NCI-H226 (cell line): ENCODE measurements at regions not wholly inside any gene's neighbourhood (a gene's known extent, or its start where the extent isn't known, plus 50 kb on each side); places are given as distances from the start of the nearest gene placed in this dataset.
"Not testable (repeated sequence)": the region's sequence is repeated elsewhere in the genome, so short reads cannot be mapped to it uniquely, and the experiment has no call there.

Source experiments
- DNase-seq: peaks from one replicate; pipeline ENCODE4 v3.0.0-alpha.2; 2015

DNA sequence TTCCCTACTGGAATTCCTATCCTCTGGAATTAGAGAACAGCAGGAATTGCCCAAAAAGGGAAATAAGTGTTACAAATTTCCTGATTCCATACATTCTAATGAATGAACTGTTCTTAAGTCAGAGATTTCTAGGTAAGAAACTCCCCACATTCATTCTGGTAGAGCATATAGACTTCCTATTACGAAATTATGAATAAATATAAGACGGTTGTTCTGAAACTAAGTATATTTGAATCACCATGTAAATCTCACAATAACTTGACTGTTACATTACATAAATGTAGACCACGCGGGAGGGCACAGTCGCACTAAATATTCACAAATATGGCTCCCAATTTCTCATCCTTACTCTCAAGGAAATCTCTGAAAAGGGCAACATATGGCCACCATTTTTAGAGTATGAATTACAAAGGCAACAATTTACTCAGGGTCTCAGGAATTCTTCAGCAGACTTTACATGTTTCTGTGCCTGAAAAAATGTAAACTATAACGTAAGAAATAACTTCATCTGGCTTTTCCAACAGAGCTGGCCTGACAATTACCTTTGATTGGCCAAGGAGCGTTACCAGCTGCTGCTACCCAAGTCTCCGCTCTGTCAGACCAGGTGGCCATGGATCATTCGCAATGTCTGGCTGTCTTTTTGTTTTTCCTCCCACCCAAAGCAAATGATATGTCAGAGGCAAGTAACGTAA, 115.8 kb downstream of the MPP7 start:
- no peak for DNase-seq

DNA sequence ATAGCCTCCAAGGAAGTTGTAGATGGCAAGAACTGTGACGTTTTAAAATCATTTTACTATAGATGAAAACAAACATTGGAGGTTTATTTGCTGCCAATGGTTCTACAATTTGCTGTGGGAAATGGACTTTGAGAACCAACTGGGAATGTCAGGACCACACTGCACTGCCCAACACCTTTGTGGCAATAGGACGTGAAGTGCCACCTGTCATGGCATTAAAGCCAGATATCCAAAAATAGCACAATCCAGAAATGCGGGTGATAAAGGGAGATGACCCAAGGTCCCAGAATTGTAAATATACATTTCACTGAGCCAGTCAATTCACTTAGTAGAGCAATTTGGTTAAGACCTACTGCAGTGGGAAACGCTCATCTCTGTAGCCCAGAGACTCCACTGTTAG, 116.4 kb downstream of the MPP7 start:
- DNase-seq: no peak

DNA sequence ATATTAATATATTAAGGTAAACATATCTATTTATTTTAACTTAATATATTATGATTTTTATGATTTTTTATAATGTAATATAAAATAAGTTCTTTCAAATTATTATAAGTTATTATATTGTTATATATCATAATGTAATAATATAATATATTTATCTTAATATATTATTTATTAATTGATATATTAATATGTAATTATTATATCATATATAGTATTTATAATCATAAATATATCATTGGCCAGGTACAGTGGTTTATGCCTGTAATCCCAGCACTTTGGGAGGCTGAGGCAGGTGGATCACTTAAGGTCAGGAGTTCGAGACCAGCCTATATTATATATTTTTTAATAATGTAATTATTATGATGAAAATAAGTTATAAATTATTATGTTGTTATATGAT, 118.1 kb downstream of the MPP7 start:
- no peak for DNase-seq

DNA sequence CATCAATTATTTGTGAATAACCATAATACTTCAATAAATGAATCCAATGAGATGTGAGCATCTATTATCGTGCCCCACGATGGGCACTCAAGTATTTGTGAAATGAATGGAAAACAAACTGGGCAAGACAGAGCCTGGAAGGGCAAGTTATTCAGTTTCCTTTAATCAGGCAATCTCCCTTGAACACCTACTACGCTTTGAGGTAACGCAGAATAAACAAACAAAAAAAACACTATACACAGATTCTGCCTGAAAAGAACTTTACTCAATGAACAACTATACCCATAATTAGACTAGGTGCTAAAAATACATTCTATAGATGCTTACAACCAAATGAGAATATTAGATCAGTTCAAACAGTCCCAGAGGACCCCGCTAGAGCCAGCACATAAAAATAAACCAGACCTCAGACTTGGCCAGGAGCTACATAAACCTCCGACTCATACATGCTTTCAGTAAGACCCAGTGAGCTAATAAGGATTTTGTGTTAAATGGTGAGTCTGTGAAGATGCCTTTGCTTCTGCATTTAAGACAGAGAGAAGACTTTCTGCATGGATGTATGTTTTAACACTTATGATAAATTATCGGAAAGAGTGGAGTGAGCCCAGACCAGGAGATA, 121.3 kb downstream of the MPP7 start:
- DNase-seq: no peak

DNA sequence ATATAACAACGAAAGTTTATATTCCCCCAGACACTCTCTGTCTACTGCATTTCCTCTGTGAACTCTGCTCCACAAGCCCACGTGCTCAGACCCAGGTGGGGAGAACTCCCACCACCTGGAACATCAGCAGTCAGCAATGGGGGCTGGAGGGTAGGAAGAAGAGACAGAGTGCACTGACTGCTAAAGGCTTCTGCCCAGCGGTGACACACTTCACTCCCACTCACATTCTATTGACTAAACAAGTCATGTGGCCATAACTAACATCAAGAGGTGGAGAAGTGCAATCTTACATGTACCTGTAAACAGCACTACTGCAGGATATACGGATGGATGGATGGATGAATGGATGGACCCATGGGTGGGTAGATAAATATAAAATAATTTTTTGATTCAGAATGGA, 122.2 kb downstream of the MPP7 start:
- DNase-seq: no peak

DNA sequence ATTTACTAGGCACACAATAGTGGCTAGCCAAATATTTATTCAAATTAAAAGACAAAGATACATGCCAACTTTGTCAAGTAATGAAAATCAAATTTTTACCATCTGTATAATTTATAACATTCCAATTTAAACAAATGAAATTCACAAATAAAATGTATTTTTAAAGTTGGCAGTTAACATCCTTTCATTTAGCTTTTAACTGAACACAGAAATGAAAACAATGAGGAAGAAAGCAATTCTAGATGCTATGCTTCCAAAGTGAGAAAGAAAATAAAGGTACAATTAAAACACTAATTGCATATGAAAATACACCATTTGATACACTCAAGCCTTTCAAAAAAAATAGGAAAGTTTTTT, 123.1 kb downstream of the MPP7 start:
- no peak for DNase-seq

DNA sequence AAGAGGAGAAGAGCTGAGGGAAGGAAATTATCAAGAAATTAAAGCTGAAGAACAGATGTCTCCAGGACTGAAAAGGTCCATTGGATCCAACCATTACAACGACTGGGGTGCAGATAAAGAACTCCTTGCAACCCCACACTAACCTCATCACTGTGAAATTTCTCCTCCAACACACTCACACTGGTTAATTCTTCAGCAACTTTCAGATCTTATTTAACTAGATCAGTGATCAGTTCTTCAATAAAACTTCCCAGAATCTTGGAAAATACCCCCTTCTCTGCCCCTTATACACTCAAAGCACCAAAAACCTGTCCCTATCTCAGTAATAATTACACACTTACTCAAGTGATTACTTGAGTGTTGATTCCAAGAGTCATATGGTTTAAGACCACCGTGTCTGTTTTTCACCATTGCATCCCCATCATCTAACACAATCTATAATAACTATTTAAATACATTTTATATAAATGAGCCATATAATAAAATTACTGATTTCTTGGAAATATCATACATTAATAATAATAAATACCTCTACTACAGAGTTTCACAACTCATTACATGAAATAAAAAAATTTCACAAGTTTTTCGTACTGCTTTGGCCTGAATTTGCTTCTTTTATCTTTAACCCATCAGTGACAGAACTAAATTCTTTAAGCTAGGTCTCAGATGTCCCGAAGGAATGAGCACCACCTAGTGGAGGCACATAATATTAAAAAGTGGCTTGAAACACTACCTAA, 123.7 kb downstream of the MPP7 start:
- DNase-seq: peak; percentile 6

DNA sequence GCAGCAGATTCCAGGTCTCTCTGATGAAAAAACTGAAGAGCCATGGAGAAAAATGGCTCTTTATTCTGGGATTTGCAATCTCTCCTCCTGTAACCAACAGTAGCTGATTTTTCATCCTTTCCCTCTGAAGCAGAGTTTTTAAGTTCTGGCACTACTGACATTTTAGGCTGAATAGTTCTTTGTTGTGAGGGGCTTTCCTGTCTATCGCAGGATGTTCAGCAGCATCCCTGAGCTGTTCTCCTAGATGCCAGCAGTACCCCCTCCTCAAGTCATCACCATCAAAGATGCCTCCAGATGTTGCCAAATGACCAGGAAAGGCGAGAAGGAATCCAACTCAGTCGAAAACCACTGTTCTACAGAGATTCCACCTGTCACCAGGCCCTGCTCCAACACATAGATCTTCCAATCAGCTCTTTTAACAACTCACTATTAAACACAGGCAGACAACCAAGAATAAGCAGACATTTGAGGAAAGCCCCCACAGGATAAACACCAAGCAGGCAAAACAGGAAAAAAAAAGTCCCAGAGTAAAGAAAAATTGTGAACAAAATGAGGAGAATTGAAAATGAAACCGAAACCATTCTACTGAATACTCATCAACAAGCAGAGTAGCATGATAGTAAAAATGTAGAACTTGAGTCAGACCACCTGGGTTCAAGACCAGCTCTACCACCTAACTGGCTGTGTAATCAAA, 124.8 kb downstream of the MPP7 start:
- DNase-seq: no peak

DNA sequence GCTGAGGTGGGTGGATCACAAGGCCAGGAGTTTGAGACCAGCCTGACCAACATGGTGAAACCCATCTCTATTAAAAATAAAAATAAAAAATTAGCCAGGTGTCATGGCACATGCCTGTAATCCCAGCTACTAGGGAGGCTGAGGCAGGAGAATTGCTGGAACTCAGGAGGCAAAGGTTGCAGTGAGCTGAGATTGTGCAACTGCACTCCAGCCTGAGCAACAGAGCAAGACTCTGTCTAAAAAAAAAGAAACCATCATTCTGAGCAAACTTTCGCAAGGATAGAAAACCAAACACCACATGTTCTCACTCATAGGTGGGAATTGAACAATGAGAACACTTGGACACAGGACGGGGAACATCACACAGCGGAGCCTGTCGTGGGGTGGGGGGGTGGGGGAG, 126.4 kb downstream of the MPP7 start:
- not testable (repeated sequence) for DNase-seq

DNA sequence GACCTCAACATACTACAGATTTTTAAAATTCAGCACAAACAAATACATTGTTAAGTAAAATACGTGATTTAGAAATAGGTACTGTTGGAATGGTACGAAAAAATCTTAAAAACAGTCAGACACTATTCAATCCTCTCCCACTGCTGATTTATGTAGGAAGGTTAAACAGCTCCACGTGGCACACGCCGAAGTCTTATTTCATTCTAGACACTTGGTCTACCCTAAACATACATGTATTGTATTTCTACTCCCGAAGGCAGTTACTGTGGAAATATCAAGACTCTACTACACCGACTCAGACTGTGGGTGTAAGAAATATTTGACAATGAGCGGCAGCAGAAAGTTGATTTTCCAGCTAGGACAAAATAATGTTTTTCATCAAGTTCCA, 130.6 kb downstream of the MPP7 start:
- DNase-seq: no peak

DNA sequence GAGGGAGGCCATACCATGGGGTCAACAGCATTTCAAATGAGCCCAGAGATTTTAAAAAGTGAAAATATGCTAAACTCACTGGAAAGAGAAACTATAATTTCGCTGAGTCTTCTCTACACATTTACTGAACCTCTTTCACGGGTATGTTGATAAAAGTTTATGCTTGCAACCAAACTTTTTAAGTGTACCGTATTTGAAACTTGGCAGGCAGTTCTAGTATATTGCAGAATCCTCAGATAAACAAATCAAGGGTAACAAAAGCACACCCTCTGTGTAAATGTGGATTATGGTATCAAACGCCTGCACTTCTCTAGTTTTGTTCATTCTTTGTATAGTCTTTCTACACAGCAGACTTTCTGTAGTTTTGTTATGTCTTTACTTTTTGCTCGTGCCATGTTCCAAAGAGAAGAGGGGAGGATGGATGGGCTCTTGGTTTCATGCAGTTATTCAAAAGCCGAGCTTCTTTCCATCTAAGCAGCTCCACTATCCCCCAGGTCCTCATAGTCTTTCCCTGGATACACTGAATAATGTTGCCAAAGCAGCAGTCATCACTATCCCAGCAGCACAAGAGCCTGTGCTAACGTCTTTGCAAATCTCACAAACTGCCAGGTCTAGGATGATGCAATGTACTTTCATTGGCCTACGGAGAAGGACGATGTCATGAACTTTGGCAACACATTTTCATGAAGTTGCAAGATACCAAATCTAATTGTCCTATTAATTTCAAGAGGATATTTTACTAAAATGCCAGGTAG, 131.2 kb downstream of the MPP7 start:
- DNase-seq: no peak

DNA sequence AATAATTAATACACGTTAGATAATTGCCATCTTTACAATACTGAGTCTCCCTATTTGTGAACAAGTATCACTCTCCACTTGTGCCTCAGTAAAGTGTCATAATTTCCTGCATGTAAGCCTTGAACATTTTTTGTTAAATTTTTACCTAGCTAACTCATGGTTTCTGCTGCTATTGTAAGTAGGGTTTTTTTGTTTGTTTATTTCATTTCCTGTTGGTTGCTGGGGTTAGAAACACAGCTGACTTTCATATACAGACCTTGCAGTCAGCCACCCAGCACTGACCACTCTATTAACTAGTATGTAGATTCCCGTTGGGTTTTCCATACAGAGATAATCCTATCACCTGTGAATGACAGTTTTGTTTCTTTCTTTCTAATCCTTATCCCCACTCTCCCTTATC, 133.3 kb downstream of the MPP7 start:
- no peak for DNase-seq

DNA sequence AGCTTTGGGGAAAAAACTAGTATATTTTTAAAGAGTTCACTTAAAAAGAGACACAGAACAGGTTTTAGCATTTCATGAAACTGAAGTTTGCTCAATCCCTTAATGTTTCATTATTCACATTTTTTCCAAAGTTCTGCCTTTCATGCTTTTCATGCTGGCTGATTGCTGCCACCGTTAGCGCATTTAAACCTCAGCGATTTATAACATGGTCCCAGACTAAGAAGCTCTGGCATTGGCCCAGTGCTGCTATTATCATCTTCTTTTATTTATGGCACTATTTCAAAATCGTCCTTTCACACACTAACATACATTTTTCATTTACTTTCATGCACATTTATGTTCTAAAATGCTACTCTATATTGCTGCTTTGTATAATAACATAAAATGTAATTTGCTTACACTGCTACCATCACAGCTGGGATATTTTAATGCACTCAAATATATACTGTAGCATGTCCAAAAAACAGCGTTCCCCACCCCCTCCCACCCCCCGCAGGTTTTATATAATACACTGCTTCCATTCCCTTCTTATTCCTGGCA, 141.9 kb downstream of the MPP7 start:
- no peak for DNase-seq

DNA sequence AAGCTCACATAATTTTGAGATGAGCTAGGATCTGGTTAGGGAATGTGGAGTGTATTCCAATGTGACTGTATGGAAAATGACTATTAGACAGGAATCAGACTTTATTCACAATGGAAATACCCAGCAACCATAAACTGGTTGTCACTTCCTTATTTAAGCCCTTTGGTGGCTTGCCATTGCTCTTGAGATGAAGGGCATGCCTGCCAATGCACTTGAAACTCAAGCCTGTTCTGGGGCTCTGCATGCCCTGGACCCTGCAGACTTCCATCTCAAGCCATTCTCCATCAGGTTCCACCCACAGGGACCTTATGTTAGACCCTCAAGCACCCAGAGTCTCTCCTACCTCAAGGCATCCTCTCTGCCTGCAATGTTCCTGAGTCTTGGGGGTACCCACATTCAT, 145.5 kb downstream of the MPP7 start:
- DNase-seq: no peak

DNA sequence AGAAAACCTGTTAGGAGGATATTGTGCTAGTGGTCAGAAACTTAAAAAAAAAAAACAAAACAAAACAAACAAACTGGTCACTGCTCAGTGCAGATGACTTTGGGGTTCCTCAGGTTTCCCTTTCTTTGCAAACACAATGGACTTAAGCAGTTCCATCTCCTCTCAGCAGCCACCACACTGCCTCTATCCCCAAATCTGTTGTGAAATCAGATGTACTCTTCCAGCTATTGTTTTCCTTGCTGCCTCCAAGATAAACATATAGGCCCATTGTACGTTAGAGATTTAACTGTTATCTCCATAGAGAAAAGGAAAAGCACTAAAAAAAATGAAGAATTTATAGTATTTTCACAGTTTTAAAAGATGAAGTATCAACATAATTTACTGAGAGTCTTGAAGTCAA, 147.1 kb downstream of the MPP7 start:
- no peak for DNase-seq

DNA sequence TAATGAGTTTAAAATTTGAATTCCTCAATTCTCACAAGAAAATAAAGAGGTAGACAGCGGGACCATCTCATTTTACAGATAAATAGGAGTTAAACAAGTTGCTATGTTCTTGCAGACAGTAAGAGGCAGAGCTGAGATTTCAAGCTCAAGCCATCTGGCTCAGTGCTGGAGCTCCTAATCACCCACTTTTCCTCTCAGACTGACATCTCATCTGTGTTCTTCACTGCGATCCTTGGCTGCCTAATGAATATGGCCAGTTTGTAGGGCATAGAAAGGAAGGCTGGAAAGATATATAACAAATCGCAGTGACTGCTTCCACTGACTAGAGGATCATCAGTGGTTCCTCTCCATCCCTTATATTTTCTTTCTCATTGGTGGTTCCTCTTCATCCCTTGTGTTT, 151.2 kb downstream of the MPP7 start:
- no peak for DNase-seq

DNA sequence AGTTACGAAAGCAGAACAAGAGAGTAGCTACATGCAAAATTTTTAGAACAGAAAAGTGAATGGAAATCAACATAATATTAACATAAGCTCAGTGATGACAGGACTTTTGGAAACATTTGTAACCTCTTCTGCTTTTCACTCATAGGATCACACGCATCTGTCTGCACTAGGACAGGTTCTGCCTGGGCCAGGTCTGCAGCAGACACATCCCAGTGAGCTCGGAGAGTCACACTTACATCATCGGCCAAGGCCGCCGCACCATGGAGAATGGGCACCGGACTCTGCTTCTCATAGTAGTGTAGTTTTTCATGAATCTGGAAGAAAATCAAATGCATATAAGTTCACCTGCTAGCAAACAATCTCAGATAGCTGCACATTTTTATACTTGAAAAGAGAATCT, 150.9 kb upstream of the ODAD2 start:
- DNase-seq: no peak

DNA sequence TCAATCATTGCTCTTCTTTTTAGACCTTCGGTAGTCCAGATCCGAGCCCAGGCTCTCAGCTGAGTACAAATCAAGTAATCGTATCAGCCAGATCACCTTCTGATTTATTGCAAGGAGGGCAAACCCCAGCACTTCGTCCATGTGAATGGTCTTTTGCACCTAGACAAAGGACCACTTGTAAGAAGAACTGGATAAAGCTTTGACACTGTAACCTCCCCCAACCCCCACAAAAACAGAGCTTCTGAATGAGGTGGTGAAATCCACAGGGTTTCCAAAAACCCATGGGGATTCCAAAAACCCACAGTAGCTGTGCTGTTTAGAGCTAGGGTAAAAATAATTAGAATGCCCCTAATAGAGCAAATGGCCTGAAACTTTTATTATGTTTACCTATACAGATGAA, 148.8 kb upstream of the ODAD2 start:
- no peak for DNase-seq

DNA sequence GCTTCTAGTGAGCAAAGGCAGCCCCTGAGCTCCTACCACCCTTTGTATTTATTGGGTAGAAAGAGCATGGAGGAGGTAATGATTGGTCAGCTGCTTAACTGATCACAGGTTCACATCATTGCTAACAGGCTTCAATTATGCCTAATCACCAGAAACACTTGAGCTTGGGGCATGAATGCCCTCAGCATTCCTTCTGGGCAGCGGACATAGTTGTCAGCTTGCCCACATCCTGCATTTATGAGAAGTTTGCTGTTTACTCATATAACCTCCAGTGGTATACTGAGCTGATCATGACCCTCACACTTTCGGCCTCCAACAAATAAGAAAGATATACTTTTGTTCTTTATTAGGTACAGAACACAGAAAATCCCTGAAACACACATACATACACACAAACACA, 140.3 kb upstream of the ODAD2 start:
- peak; percentile 75 for DNase-seq

DNA sequence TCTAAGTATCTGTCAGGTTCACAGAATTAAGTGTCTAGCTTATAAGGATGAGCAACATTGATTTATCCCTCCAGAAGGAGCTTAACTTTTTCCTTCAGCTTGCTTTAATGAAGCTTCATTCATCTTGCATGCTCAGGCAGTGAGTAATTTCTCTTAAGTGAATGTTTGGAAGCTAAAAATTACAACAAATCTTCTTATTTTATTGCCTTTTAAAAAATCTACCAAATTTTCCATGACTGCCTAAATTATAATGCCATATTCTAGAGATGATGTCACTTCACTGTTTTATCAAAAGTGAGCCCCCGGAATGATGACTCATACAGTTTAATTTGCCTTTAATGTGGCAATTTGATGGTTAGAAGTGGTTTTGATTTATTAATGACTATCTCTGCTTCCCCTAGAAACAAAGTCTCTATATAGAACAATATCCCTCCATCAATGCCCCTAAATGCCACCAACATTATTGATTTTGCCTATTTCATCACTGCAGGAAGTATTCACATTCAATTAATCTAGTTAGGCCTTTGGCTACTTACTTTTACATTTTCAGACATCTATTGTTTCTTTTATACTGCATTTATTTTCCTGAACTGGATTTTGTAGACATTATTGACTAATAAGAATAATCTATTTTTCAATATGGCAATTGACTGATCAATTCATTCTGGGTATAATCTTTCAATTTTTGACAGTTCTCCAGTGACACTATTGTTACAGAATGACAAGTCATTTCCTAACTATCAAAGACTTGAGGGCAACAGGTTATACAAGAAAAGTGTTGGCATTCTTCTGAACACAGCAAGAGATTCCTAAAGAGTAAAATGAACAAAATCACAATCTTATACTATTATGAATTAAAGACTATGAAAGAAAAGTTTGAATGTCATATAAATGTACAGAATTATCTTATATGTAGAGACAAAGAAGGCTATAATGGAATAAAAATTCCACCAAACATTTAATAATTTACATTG, 139.3 kb upstream of the ODAD2 start:
- DNase-seq: peak; percentile 50

DNA sequence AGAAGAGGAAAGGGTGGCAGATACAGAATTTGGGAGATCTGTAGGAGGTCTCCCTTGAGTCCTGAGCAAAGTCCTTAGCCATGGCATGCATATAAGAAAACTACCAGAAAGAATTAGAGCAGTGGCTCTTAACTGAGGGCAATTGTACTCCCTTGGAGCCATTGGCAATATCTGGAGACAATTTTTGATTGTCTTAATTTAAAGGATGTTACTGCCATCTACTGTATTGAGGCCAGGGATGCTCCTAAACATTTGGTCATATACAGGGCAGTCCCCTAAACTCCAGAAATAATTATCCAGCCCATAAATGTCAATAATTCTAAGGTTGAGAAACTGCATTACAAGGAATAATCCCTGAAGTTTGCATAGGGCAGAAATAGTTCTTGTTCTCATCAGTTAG, 136.4 kb upstream of the ODAD2 start:
- DNase-seq: no peak

DNA sequence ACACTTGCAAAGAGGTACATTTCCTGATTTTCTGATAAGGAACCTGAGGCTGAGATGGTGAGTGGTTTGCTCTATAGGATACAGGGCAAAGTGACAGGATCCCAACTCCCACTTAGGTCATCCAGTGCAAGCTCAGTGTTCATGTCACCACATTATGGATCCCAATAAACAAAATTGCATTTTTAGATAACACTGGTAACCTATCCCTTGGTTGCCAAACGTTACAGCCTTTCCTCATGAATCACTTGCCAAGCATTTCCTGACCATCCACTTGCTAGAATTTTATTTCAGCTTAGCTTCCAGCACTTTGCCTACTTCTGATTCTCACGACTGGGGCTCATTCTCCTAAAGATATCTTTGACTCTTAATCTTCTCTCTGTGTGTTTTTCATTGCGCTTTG, 131.4 kb upstream of the ODAD2 start:
- DNase-seq: peak; percentile 75
